ENCODE measurements at regions not wholly inside any gene's neighbourhood (a gene's known extent, or its start where the extent isn't known, plus 50 kb on each side); places are given as distances from the start of the nearest gene placed in this dataset.

GRCh38 chr22:49094858-49095257 is 732.8 kb downstream of the BRD1 start:
- Histone ChIP-seq H3K27ac (ENCODE audit: extremely low read depth, low read depth, low read length) (no peak overlapping the region), H3K4me3 (ENCODE audit: low read depth, low read length) (no peak overlapping the region), H3K36me3 (ENCODE audit: control insufficient read depth in 2 of 2, insufficient read depth in 1 of 2, low read length in 2 of 2) (no peaks in the 10 kb centered on the region), H3K4me1 (ENCODE audit: control insufficient read depth, insufficient read depth, low read length) (no peaks in the 10 kb centered on the region), H3K9me3 (ENCODE audit: control insufficient read depth, insufficient read depth, low read depth, low read length) (no peaks in the 10 kb centered on the region)
- CTCF ChIA-PET, result no interaction called here
- TF ChIP-seq ZBTB10 (tag by site-specific recombination; IDR thresholded peaks at IDR 0.05) (no peak), SETDB1 (IDR thresholded peaks at IDR 0.05; ENCODE audit: insufficient read length, low read length) (no peak), TRIM28 (IDR thresholded peaks at IDR 0.05; ENCODE audit: borderline replicate concordance, low read length) (no peak), ZFP69B (tag by site-specific recombination; IDR thresholded peaks at IDR 0.05) (no peak), ZNF202 (tag by site-specific recombination; IDR thresholded peaks at IDR 0.05; ENCODE audit: borderline replicate concordance) (no peak), ZNF146 (tag by site-specific recombination; IDR thresholded peaks at IDR 0.05) (no peak), ZNF585B (tag by site-specific recombination; IDR thresholded peaks at IDR 0.05) (no peak), ZNF10 (tag by site-specific recombination; IDR thresholded peaks at IDR 0.05) (no peak)
- POLR2A ChIA-PET, result no interaction called here

GRCh38 chr22:49094151-49094550 is 733.5 kb downstream of the BRD1 start:
- Histone ChIP-seq H3K4me1 (ENCODE audit: control insufficient read depth, insufficient read depth, low read length) (no peaks in the 10 kb centered on the region), H3K4me3 (ENCODE audit: low read depth, low read length) (no peak overlapping the region), H3K36me3 (ENCODE audit: control insufficient read depth in 2 of 2, insufficient read depth in 1 of 2, low read length in 2 of 2) (no peaks in the 10 kb centered on the region), H3K9me3 (ENCODE audit: control insufficient read depth, insufficient read depth, low read depth, low read length) (no peaks in the 10 kb centered on the region), H3K27ac (ENCODE audit: extremely low read depth, low read depth, low read length) (no peak overlapping the region)
- POLR2A ChIA-PET, result no interaction called here
- TF ChIP-seq, protein P1, sequence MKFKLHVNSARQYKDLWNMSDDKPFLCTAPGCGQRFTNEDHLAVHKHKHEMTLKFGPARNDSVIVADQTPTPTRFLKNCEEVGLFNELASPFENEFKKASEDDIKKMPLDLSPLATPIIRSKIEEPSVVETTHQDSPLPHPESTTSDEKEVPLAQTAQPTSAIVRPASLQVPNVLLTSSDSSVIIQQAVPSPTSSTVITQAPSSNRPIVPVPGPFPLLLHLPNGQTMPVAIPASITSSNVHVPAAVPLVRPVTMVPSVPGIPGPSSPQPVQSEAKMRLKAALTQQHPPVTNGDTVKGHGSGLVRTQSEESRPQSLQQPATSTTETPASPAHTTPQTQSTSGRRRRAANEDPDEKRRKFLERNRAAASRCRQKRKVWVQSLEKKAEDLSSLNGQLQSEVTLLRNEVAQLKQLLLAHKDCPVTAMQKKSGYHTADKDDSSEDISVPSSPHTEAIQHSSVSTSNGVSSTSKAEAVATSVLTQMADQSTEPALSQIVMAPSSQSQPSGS (tag by site-specific recombination; IDR thresholded peaks at IDR 0.05; ENCODE audit: low read depth), result no peak
- no peak for TF ChIP-seq ZEB2 (tag by site-specific recombination; IDR thresholded peaks at IDR 0.05)
- TF ChIP-seq ZNF626 (tag by site-specific recombination; IDR thresholded peaks at IDR 0.05), result no peak
- CTCF ChIA-PET, result no interaction called here

GRCh38 chr22:49093192-49093880 is 734.3 kb downstream of the BRD1 start:
- no peak overlapping the region for H3K4me3 ChIP-seq (ENCODE audit: low read depth, low read length)
- ChIA-PET POLR2A (no interaction called here), CTCF (no interaction called here)
- no peaks in the 10 kb centered on the region for H3K36me3 ChIP-seq (ENCODE audit: control insufficient read depth in 2 of 2, insufficient read depth in 1 of 2, low read length in 2 of 2)
- no peak for TF ChIP-seq PATZ1 (tag by site-specific recombination; IDR thresholded peaks at IDR 0.05)
- H3K4me1 ChIP-seq (ENCODE audit: control insufficient read depth, insufficient read depth, low read length), result no peaks in the 10 kb centered on the region
- no peaks in the 10 kb centered on the region for H3K9me3 ChIP-seq (ENCODE audit: control insufficient read depth, insufficient read depth, low read depth, low read length)
- no peak overlapping the region for H3K27ac ChIP-seq (ENCODE audit: extremely low read depth, low read depth, low read length)
